ENCODE measurements at regions not wholly inside any gene's neighbourhood (a gene's known extent, or its start where the extent isn't known, plus 50 kb on each side); places are given as distances from the start of the nearest gene placed in this dataset.

GRCh38 chr10:59090817-59091622, 85.4 kb upstream of the PHYHIPL start:
- Histone ChIP-seq H3K9me3 (ENCODE audit: control insufficient read depth, insufficient read depth, low read length) (no peaks in the 10 kb centered on the region), H3K36me3 (ENCODE audit: control insufficient read depth, insufficient read depth, low read length) (no peaks in the 10 kb centered on the region), H3K27ac (ENCODE audit: low read depth, low read length) (no peak overlapping the region), H3K4me1 (ENCODE audit: control insufficient read depth, insufficient read depth, low read length) (no peaks in the 10 kb centered on the region), H3K27me3 (ENCODE audit: control insufficient read depth, insufficient read depth, low read length) (no peaks in the 10 kb centered on the region), H3K9ac (ENCODE audit: low read depth, low read length) (no peak overlapping the region), H3K4me3 (ENCODE audit: low read depth, low read length) (no peak overlapping the region)

GRCh38 chr10:59093461-59093860, 83.0 kb upstream of the PHYHIPL start:
- no peak overlapping the region for H3K27ac ChIP-seq (ENCODE audit: low read depth, low read length)
- no peaks in the 10 kb centered on the region for H3K36me3 ChIP-seq (ENCODE audit: control insufficient read depth, insufficient read depth, low read length)
- H3K9me3 ChIP-seq (ENCODE audit: control insufficient read depth, insufficient read depth, low read length) = no peaks in the 10 kb centered on the region
- no peaks in the 10 kb centered on the region for H3K27me3 ChIP-seq (ENCODE audit: control insufficient read depth, insufficient read depth, low read length)
- no peak overlapping the region for H3K9ac ChIP-seq (ENCODE audit: low read depth, low read length)
- no peak overlapping the region for H3K4me3 ChIP-seq (ENCODE audit: low read depth, low read length)
- no peaks in the 10 kb centered on the region for H3K4me1 ChIP-seq (ENCODE audit: control insufficient read depth, insufficient read depth, low read length)

GRCh38 chr10:59096631-59097030, 79.8 kb upstream of the PHYHIPL start:
- H3K9ac ChIP-seq (ENCODE audit: low read depth, low read length) = no peak overlapping the region
- no peak overlapping the region for H3K4me3 ChIP-seq (ENCODE audit: low read depth, low read length)
- no peaks in the 10 kb centered on the region for H3K36me3 ChIP-seq (ENCODE audit: control insufficient read depth, insufficient read depth, low read length)
- H3K27me3 ChIP-seq (ENCODE audit: control insufficient read depth, insufficient read depth, low read length) = no peaks in the 10 kb centered on the region
- H3K27ac ChIP-seq (ENCODE audit: low read depth, low read length) = no peak overlapping the region
- no peaks in the 10 kb centered on the region for H3K9me3 ChIP-seq (ENCODE audit: control insufficient read depth, insufficient read depth, low read length)
- H3K4me1 ChIP-seq (ENCODE audit: control insufficient read depth, insufficient read depth, low read length) = no peaks in the 10 kb centered on the region

GRCh38 chr10:59098387-59098786, 78.1 kb upstream of the PHYHIPL start:
- H3K27me3 ChIP-seq (ENCODE audit: control insufficient read depth, insufficient read depth, low read length) = no peaks in the 10 kb centered on the region
- H3K27ac ChIP-seq (ENCODE audit: low read depth, low read length) = no peak overlapping the region
- no peaks in the 10 kb centered on the region for H3K9me3 ChIP-seq (ENCODE audit: control insufficient read depth, insufficient read depth, low read length)
- H3K36me3 ChIP-seq (ENCODE audit: control insufficient read depth, insufficient read depth, low read length) = no peaks in the 10 kb centered on the region
- H3K9ac ChIP-seq (ENCODE audit: low read depth, low read length) = no peak overlapping the region
- H3K4me3 ChIP-seq (ENCODE audit: low read depth, low read length) = no peak overlapping the region
- H3K4me1 ChIP-seq (ENCODE audit: control insufficient read depth, insufficient read depth, low read length) = no peaks in the 10 kb centered on the region

- Histone ChIP-seq H3K36me3 (ENCODE audit: control insufficient read depth, insufficient read depth, low read length) (no peaks in the 10 kb centered on the region), H3K4me1 (ENCODE audit: control insufficient read depth, insufficient read depth, low read length) (0 out of 2 replicates have a peak, but pooled peaks cover under 1% of the 10 kb centered on the region), H3K9ac (ENCODE audit: low read depth, low read length) (no peak overlapping the region), H3K9me3 (ENCODE audit: control insufficient read depth, insufficient read depth, low read length) (no peaks in the 10 kb centered on the region), H3K4me3 (ENCODE audit: low read depth, low read length) (no peak overlapping the region), H3K27ac (ENCODE audit: low read depth, low read length) (no peak overlapping the region), H3K27me3 (ENCODE audit: control insufficient read depth, insufficient read depth, low read length) (no peaks in the 10 kb centered on the region)
These were observed 77.5 kb upstream of the PHYHIPL start for GRCh38 chr10:59098831-59099452.

GRCh38 chr10:59099481-59099880, 77.0 kb upstream of the PHYHIPL start:
- H3K9me3 ChIP-seq (ENCODE audit: control insufficient read depth, insufficient read depth, low read length) = no peaks in the 10 kb centered on the region
- H3K9ac ChIP-seq (ENCODE audit: low read depth, low read length) = no peak overlapping the region
- no peaks in the 10 kb centered on the region for H3K27me3 ChIP-seq (ENCODE audit: control insufficient read depth, insufficient read depth, low read length)
- no peaks in the 10 kb centered on the region for H3K36me3 ChIP-seq (ENCODE audit: control insufficient read depth, insufficient read depth, low read length)
- H3K4me3 ChIP-seq (ENCODE audit: low read depth, low read length) = no peak overlapping the region
- peaks cover 2% of the 10 kb centered on the region; the same call in 1 of the 2 replicates for H3K4me1 ChIP-seq (ENCODE audit: control insufficient read depth, insufficient read depth, low read length)
- no peak overlapping the region for H3K27ac ChIP-seq (ENCODE audit: low read depth, low read length)

GRCh38 chr10:59102394-59102793, 74.0 kb upstream of the PHYHIPL start:
- no peaks in the 10 kb centered on the region for H3K27me3 ChIP-seq (ENCODE audit: control insufficient read depth, insufficient read depth, low read length)
- H3K4me1 ChIP-seq (ENCODE audit: control insufficient read depth, insufficient read depth, low read length) = peaks cover 2% of the 10 kb centered on the region; the same call in 1 of the 2 replicates
- no peaks in the 10 kb centered on the region for H3K9me3 ChIP-seq (ENCODE audit: control insufficient read depth, insufficient read depth, low read length)
- H3K9ac ChIP-seq (ENCODE audit: low read depth, low read length) = no peak overlapping the region
- no peak overlapping the region for H3K27ac ChIP-seq (ENCODE audit: low read depth, low read length)
- H3K36me3 ChIP-seq (ENCODE audit: control insufficient read depth, insufficient read depth, low read length) = no peaks in the 10 kb centered on the region
- H3K4me3 ChIP-seq (ENCODE audit: low read depth, low read length) = no peak overlapping the region

GRCh38 chr10:59104186-59104585, 72.3 kb upstream of the PHYHIPL start:
- H3K9ac ChIP-seq (ENCODE audit: low read depth, low read length) = no peak overlapping the region
- peaks cover 2% of the 10 kb centered on the region; the same call in 1 of the 2 replicates for H3K4me1 ChIP-seq (ENCODE audit: control insufficient read depth, insufficient read depth, low read length)
- no peak overlapping the region for H3K27ac ChIP-seq (ENCODE audit: low read depth, low read length)
- H3K9me3 ChIP-seq (ENCODE audit: control insufficient read depth, insufficient read depth, low read length) = no peaks in the 10 kb centered on the region
- H3K36me3 ChIP-seq (ENCODE audit: control insufficient read depth, insufficient read depth, low read length) = no peaks in the 10 kb centered on the region
- no peaks in the 10 kb centered on the region for H3K27me3 ChIP-seq (ENCODE audit: control insufficient read depth, insufficient read depth, low read length)
- H3K4me3 ChIP-seq (ENCODE audit: low read depth, low read length) = no peak overlapping the region

- Histone ChIP-seq H3K9me3 (ENCODE audit: control insufficient read depth, insufficient read depth, low read length) (no peaks in the 10 kb centered on the region), H3K27me3 (ENCODE audit: control insufficient read depth, insufficient read depth, low read length) (no peaks in the 10 kb centered on the region), H3K27ac (ENCODE audit: low read depth, low read length) (no peak overlapping the region), H3K9ac (ENCODE audit: low read depth, low read length) (no peak overlapping the region), H3K4me1 (ENCODE audit: control insufficient read depth, insufficient read depth, low read length) (peaks cover 2% of the 10 kb centered on the region; the same call in 1 of the 2 replicates), H3K4me3 (ENCODE audit: low read depth, low read length) (no peak overlapping the region), H3K36me3 (ENCODE audit: control insufficient read depth, insufficient read depth, low read length) (no peaks in the 10 kb centered on the region)
These were observed 70.0 kb upstream of the PHYHIPL start for GRCh38 chr10:59106441-59106840.

GRCh38 chr10:59107147-59107546, 69.3 kb upstream of the PHYHIPL start:
- Histone ChIP-seq H3K9ac (ENCODE audit: low read depth, low read length) (no peak overlapping the region), H3K36me3 (ENCODE audit: control insufficient read depth, insufficient read depth, low read length) (no peaks in the 10 kb centered on the region), H3K27me3 (ENCODE audit: control insufficient read depth, insufficient read depth, low read length) (no peaks in the 10 kb centered on the region), H3K27ac (ENCODE audit: low read depth, low read length) (no peak overlapping the region), H3K4me1 (ENCODE audit: control insufficient read depth, insufficient read depth, low read length) (peaks cover 2% of the 10 kb centered on the region; the same call in 1 of the 2 replicates), H3K9me3 (ENCODE audit: control insufficient read depth, insufficient read depth, low read length) (no peaks in the 10 kb centered on the region), H3K4me3 (ENCODE audit: low read depth, low read length) (no peak overlapping the region)

GRCh38 chr10:59108296-59108870, 68.1 kb upstream of the PHYHIPL start:
- no peak overlapping the region for H3K4me3 ChIP-seq (ENCODE audit: low read depth, low read length)

More at GRCh38 chr10:59108296-59108870, 68.1 kb upstream of the PHYHIPL start:
- Histone ChIP-seq H3K27ac (ENCODE audit: low read depth, low read length) (no peak overlapping the region), H3K27me3 (ENCODE audit: control insufficient read depth, insufficient read depth, low read length) (no peaks in the 10 kb centered on the region), H3K9me3 (ENCODE audit: control insufficient read depth, insufficient read depth, low read length) (no peaks in the 10 kb centered on the region), H3K4me1 (ENCODE audit: control insufficient read depth, insufficient read depth, low read length) (peaks cover 2% of the 10 kb centered on the region; the same call in 1 of the 2 replicates), H3K36me3 (ENCODE audit: control insufficient read depth, insufficient read depth, low read length) (no peaks in the 10 kb centered on the region), H3K9ac (ENCODE audit: low read depth, low read length) (no peak overlapping the region)
